ENCODE measurements at regions not wholly inside any gene's neighbourhood (a gene's known extent, or its start where the extent isn't known, plus 50 kb on each side); places are given as distances from the start of the nearest gene placed in this dataset.
"Not testable (repeated sequence)": the region's sequence is repeated elsewhere in the genome, so short reads cannot be mapped to it uniquely, and the experiment has no call there.

DNA sequence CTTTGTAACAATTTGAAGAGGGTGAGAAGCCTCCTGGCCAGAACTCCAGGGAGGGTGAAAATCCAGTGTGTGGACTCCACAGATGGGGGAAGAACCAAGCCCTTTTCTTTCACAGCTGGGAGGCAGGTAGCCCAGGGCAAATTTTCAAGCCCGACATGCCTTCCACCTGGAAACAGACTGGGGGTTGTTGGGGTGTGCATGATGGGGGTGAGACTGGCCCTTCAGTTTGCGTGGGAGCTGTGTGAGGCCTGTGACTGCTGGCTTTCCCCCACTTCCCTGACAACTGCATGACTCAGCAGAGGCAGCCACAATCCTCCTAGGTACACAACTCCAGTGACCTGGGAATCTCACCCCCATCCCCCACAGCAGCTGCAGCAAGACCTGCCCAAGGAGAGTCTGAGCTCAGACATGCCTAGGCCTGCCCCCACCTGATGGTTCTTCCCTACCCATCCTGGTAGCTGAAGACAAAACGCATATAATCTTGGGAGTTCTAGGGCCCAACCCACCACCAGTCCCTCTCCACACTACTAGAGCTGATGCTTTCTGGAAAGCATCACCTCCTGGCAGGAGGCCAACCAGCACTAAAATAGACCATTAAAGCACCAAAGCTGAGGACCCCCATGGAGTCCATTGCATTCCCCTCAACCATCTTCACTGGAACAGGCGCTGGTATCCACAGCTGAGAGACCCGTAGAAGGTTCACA is 445.4 kb downstream of the TFEC start:
- ATAC-seq = no peak
- Mint-ChIP-seq H3K27me3 (no peaks in the 10 kb centered on the region), H3K4me1 (no peaks in the 10 kb centered on the region), H3K9me3 (ENCODE audit: low read depth) (no peaks in the 10 kb centered on the region), H3K4me3 (no peak overlapping the region), H3K27ac (no peak overlapping the region), H3K36me3 (ENCODE audit: low read depth) (no peaks in the 10 kb centered on the region)
- no peak for DNase-seq
- ChIA-PET POLR2A (no interaction called here), CTCF (interaction anchor here (0.7 kb wide), 1 partner anchor 84 kb away, joined by 4 read pairs; no protein-coding TSS in a partner anchor)
- intact Hi-C loops (cut with DNase I, micrococcal nuclease) = no loop called here

- POLR2A ChIA-PET = no interaction called here
- Mint-ChIP-seq H3K4me1 (no peaks in the 10 kb centered on the region), H3K27me3 (no peaks in the 10 kb centered on the region), H3K9me3 (ENCODE audit: low read depth) (no peaks in the 10 kb centered on the region), H3K27ac (no peak overlapping the region), H3K4me3 (no peak overlapping the region), H3K36me3 (ENCODE audit: low read depth) (no peaks in the 10 kb centered on the region)
- intact Hi-C loops (cut with DNase I, micrococcal nuclease) = no loop called here
- CTCF ChIA-PET = no interaction called here
- DNase-seq (no peak), ATAC-seq (no peak)
These were observed 447.6 kb downstream of the TFEC start for GRCh38 chr7:115582956-115583355.

GRCh38 chr7:115578576-115578975 is 452.0 kb downstream of the TFEC start:
- DNase-seq = no peak
- ChIA-PET POLR2A (no interaction called here), CTCF (interaction anchor here (0.5 kb wide), 1 partner anchor 249 kb away, joined by 4 read pairs; no protein-coding TSS in a partner anchor)
- no peaks in the 10 kb centered on the region for H3K9me3 Mint-ChIP-seq (ENCODE audit: low read depth)
- H3K27me3 Mint-ChIP-seq = peaks cover 2% of the 10 kb centered on the region
- H3K27ac Mint-ChIP-seq = no peak overlapping the region
- no peaks in the 10 kb centered on the region for H3K36me3 Mint-ChIP-seq (ENCODE audit: low read depth)
- H3K4me3 Mint-ChIP-seq = no peak overlapping the region
- intact Hi-C loops (cut with DNase I, micrococcal nuclease) = no loop called here
- no peaks in the 10 kb centered on the region for H3K4me1 Mint-ChIP-seq
- ATAC-seq = no peak

- ChIA-PET POLR2A (no interaction called here), CTCF (interaction anchor here (0.6 kb wide), 1 partner anchor 84 kb away, joined by 4 read pairs; no protein-coding TSS in a partner anchor)
- no peak overlapping the region for H3K27ac Mint-ChIP-seq
- peaks cover 2% of the 10 kb centered on the region for H3K27me3 Mint-ChIP-seq
- no peaks in the 10 kb centered on the region for H3K9me3 Mint-ChIP-seq (ENCODE audit: low read depth)
- DNase-seq (no peak), ATAC-seq (no peak)
- H3K4me3 Mint-ChIP-seq = no peak overlapping the region
- no peaks in the 10 kb centered on the region for H3K36me3 Mint-ChIP-seq (ENCODE audit: low read depth)
- no peaks in the 10 kb centered on the region for H3K4me1 Mint-ChIP-seq
- intact Hi-C loops (cut with DNase I, micrococcal nuclease) = no loop called here
These were observed 455.8 kb downstream of the TFEC start for GRCh38 chr7:115574681-115575291.

DNA sequence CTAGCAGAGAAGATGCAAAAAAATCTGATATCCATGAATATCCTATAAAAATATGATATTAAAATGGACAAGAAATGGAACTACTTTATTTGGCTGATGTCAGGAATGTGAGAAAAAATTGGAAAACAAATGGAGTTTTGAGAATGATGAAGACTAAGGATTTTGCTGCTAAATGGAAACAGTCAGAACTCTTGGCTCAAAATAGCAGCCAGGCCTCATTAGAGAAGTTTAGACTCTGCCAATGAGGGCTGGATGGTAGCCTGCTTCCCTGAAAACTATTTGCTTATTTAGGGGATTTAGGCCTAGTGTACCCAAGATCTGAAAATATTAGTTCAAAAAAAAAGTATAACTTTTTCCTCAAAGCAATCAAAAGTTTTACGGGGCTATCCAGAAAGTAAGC is 458.5 kb downstream of the TFEC start:
- POLR2A ChIA-PET = no interaction called here
- H3K4me3 Mint-ChIP-seq = no peak overlapping the region
- H3K9me3 Mint-ChIP-seq (ENCODE audit: low read depth) = no peaks in the 10 kb centered on the region
- DNase-seq = no peak
- intact Hi-C loops (cut with DNase I, micrococcal nuclease) = no loop called here
- no peak for ATAC-seq
- no peaks in the 10 kb centered on the region for H3K4me1 Mint-ChIP-seq
- CTCF ChIA-PET = no interaction called here
- H3K27me3 Mint-ChIP-seq = no peaks in the 10 kb centered on the region
- H3K27ac Mint-ChIP-seq = no peak overlapping the region
- H3K36me3 Mint-ChIP-seq (ENCODE audit: low read depth) = no peaks in the 10 kb centered on the region

DNA sequence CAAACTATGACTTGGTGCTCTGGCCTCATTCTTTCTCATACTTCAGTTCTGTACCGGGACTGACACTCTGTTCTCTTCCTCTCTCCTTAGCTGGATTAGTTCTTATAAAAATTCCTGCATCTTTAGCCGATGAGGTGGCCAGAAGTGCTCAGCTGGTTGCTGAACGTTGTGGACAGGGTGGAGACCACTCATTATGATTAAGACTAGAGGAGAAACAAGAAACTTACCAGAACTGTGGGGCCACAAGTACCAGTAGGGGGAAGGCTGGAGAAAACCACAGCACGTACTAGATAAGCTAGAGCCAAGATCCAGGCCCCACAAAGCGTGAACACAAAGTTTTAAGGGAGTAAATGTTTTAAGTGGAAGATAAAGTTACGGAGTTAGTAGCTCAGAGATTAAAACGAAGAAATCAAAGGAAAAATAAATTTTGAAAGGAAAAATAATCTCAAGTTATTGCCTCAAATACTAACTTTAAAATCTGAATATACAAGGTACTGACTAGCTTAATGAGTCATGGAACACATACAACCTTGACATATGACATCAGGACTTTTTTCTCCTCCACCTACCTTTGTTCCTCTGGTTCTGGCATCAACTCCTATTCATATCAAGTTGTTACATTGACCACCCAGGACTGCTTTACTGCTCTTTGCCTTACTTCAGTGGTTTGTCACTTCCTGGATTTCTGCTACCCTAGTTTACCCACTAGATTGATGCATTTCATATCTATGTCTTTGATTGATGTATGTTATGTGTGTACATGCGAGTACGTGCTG is 469.0 kb downstream of the TFEC start:
- Mint-ChIP-seq H3K27ac (no peak overlapping the region), H3K27me3 (no peaks in the 10 kb centered on the region), H3K4me3 (no peak overlapping the region), H3K36me3 (ENCODE audit: low read depth) (no peaks in the 10 kb centered on the region), H3K4me1 (no peaks in the 10 kb centered on the region), H3K9me3 (ENCODE audit: low read depth) (no peaks in the 10 kb centered on the region)
- intact Hi-C loops (cut with DNase I, micrococcal nuclease) = no loop called here
- POLR2A ChIA-PET = no interaction called here
- DNase-seq (no peak), ATAC-seq (no peak)
- CTCF ChIA-PET = interaction anchor here (1.4 kb wide), 1 partner anchor 13 kb away, joined by 3 read pairs; no protein-coding TSS in a partner anchor

- Mint-ChIP-seq H3K9me3 (ENCODE audit: low read depth) (no peaks in the 10 kb centered on the region), H3K27me3 (no peaks in the 10 kb centered on the region), H3K4me3 (no peak overlapping the region), H3K4me1 (no peaks in the 10 kb centered on the region), H3K36me3 (ENCODE audit: low read depth) (no peaks in the 10 kb centered on the region), H3K27ac (no peak overlapping the region)
- ChIA-PET CTCF (no interaction called here), POLR2A (interaction anchor here (0.6 kb wide), 1 partner anchor 13 kb away, joined by 9 read pairs; no protein-coding TSS in a partner anchor)
- intact Hi-C loops (cut with DNase I, micrococcal nuclease) = no loop called here
- no peak for DNase-seq
- no peak for ATAC-seq
These were observed 470.7 kb downstream of the TFEC start for GRCh38 chr7:115559877-115560276.

- Mint-ChIP-seq H3K27ac (no peak overlapping the region), H3K27me3 (no peaks in the 10 kb centered on the region), H3K36me3 (ENCODE audit: low read depth) (no peaks in the 10 kb centered on the region), H3K4me1 (no peaks in the 10 kb centered on the region), H3K4me3 (no peak overlapping the region), H3K9me3 (ENCODE audit: low read depth) (no peaks in the 10 kb centered on the region)
- ChIA-PET CTCF (no interaction called here), POLR2A (no interaction called here)
- intact Hi-C loops (cut with DNase I, micrococcal nuclease) = no loop called here
- no peak for DNase-seq
- no peak for ATAC-seq
These were observed 472.4 kb downstream of the TFEC start for GRCh38 chr7:115558161-115558560.

DNA sequence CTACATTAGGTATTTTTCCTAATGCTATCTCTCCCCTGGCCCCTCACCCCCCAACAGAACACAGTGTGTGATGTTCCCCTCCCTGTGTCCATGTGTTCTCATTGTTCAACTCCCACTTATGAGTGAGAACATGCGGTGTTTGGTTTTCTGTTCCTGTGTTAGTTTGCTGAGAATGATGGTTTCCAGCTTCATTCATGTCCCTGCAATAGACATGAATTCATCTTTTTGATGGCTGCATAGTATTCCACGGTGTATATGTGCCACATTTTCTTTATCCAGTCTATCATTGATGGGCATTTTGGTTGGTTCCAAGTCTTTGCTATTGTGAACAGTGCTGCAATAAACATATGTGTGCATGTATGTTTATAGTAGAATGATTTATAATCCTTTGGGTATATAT is 473.3 kb downstream of the TFEC start:
- DNase-seq; CTCF ChIA-PET; H3K27me3 Mint-ChIP-seq; ATAC-seq; H3K27ac Mint-ChIP-seq; H3K9me3 Mint-ChIP-seq (ENCODE audit: low read depth); H3K36me3 Mint-ChIP-seq (ENCODE audit: low read depth); POLR2A ChIA-PET; H3K4me1 Mint-ChIP-seq; H3K4me3 Mint-ChIP-seq; intact Hi-C loops (cut with DNase I, micrococcal nuclease): not testable (repeated sequence)

DNA sequence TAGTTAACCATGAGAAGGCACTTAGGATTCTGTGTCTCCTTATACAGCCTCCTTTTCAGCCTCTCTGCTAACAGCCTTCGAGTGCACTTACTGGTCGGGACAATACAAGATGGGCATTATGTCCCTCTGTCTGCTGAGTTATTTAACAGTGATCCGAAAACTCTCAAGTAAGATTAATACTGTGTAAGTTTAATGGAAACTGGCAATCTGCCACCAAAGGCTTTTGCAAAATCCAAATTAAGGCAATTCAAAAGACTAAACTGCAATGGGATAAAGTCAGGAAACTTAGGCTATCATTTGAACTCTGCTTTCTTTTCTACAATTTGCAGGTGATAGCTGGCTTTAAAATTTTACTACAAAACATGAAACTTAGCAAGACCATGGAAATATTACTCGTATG is 477.8 kb downstream of the TFEC start:
- no peak overlapping the region for H3K4me3 Mint-ChIP-seq
- H3K4me1 Mint-ChIP-seq = no peaks in the 10 kb centered on the region
- intact Hi-C loops (cut with DNase I, micrococcal nuclease) = no loop called here
- no peaks in the 10 kb centered on the region for H3K36me3 Mint-ChIP-seq (ENCODE audit: low read depth)
- H3K9me3 Mint-ChIP-seq (ENCODE audit: low read depth) = no peaks in the 10 kb centered on the region
- CTCF ChIA-PET = interaction anchor here (1.5 kb wide), 1 partner anchor 56 kb away, joined by 4 read pairs; no protein-coding TSS in a partner anchor
- no peak overlapping the region for H3K27ac Mint-ChIP-seq
- DNase-seq (no peak), ATAC-seq (no peak)
- POLR2A ChIA-PET = no interaction called here
- no peaks in the 10 kb centered on the region for H3K27me3 Mint-ChIP-seq

DNA sequence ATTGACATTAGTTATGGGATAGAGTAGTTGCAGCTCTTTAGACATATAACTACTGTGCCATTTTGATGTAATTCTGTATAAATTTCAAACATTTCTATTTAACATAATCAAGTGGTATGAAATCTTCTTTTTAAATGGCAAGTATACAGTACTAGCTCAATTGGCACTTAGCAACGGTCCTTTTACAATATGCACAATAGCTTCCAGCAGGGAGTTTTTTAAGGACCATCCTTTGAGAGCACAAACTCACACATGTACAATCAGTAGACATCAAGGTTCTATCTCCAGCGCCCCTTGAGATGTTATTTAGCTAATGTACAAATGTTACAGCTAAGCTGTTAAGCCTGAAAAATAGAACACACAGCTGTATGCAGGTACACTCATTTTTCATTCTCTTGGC is 480.7 kb downstream of the TFEC start:
- Mint-ChIP-seq H3K36me3 (ENCODE audit: low read depth) (no peaks in the 10 kb centered on the region), H3K4me1 (no peaks in the 10 kb centered on the region), H3K27me3 (no peaks in the 10 kb centered on the region), H3K9me3 (ENCODE audit: low read depth) (no peaks in the 10 kb centered on the region), H3K4me3 (no peak overlapping the region), H3K27ac (no peak overlapping the region)
- DNase-seq (no peak), ATAC-seq (no peak)
- POLR2A ChIA-PET = no interaction called here
- intact Hi-C loops (cut with DNase I, micrococcal nuclease) = no loop called here
- CTCF ChIA-PET = no interaction called here

DNA sequence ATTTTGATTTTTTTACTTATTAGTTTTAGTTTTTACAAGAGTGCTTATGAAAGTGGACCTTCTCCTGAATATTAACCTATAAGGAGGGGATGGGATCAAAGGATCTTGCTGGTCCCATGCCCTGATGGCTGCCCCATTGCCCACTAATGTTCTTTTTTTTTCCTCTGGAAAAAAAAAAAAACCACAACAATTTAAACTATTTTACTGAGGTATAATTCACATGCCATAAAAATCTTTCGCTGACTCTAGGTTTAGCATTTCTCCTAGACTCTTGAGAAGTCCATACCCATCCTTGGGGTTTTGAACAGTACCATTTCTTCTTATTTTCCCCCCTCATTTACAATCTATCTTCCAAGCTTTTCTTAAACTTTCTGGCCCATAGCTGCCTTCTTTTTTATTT is 481.8 kb downstream of the TFEC start:
- intact Hi-C loops (cut with DNase I, micrococcal nuclease) = no loop called here
- Mint-ChIP-seq H3K9me3 (ENCODE audit: low read depth) (no peaks in the 10 kb centered on the region), H3K27ac (no peak overlapping the region), H3K4me1 (no peaks in the 10 kb centered on the region), H3K36me3 (ENCODE audit: low read depth) (no peaks in the 10 kb centered on the region), H3K4me3 (no peak overlapping the region), H3K27me3 (no peaks in the 10 kb centered on the region)
- ChIA-PET CTCF (no interaction called here), POLR2A (no interaction called here)
- no peak for DNase-seq
- no peak for ATAC-seq
